T-helper 9 cell (primary cell): ENCODE measurements at regions not wholly inside any gene's neighbourhood (a gene's known extent, or its start where the extent isn't known, plus 50 kb on each side); places are given as distances from the start of the nearest gene placed in this dataset.
"Not testable (repeated sequence)": the region's sequence is repeated elsewhere in the genome, so short reads cannot be mapped to it uniquely, and the experiment has no call there.

Experiments
- DNase-seq: peaks from one replicate; pipeline ENCODE4 v3.0.0-alpha.2; 2020

GRCh38 chr15:45962733-45963132, 327.9 kb downstream of the SQOR start:
- no peak for DNase-seq

GRCh38 chr15:45970542-45970941, 335.7 kb downstream of the SQOR start:
- no peak for DNase-seq

- DNase-seq: no peak
These were observed 345.5 kb downstream of the SQOR start for GRCh38 chr15:45980366-45980765.

DNA sequence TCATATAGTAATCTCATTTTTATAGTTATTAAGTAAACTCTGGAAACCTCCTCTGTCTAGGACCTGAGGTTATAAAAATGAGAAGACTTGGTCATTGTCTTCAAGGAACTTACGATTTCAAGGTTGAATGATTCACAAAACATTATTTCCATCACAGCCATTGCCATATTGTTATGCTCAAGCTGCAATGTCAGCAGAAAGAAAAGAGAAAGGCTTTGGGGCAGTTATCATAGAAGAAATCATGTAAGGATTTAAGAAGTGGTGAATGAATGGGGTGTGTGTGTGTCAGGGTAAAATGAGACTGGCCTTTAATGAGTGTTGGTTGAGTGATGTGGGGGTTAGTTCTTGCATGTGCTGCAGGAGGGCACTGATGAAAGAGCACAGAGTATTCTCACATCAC, 346.8 kb downstream of the SQOR start:
- no peak for DNase-seq

GRCh38 chr15:45991863-45992262, 357.0 kb downstream of the SQOR start:
- DNase-seq: no peak

DNA sequence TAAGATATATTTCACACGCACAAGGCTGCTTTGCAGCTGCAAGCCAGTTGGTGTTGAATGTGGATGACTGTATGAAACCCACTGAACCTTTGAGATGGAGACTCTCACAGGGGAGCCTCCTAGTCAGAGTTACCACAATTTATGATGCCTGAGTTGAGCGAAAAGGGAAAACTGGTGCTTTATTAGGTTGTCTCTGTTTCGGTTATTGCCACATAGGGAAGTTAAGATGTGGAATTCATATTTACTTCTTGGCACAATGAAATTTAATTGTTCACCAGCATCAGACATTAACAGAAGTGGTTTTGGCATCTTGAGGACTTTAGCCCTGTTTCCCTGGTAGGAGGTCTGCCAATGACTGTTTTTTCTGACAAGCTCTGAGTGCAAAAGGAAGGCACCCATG, 358.2 kb downstream of the SQOR start:
- DNase-seq: no peak

GRCh38 chr15:45993508-45993907, 358.7 kb downstream of the SQOR start:
- no peak for DNase-seq

GRCh38 chr15:45995800-45996199, 361.0 kb downstream of the SQOR start:
- DNase-seq: no peak

DNA sequence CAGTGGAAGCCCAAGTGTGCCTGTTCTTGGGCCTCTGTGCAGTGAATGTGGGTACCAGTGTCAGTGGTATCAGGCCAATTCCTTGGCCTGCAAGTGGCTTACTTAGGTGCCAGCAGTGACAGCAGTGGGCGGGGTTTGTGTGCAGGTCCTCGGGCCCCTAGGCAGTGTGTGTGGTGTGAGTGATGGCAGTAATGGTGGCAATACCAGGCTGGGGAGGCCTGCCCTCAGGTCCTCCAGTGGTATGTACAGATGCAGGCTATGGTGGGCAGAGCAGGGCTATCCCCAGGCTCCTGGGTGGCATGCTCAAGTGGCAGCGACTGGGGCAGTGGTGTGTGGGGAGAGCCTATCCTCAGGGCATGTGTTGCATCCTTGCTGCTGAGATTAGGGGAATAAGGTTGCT, 379.7 kb downstream of the SQOR start:
- no peak for DNase-seq

- no peak for DNase-seq
These were observed 399.9 kb downstream of the SQOR start for GRCh38 chr15:46034755-46035154.

DNA sequence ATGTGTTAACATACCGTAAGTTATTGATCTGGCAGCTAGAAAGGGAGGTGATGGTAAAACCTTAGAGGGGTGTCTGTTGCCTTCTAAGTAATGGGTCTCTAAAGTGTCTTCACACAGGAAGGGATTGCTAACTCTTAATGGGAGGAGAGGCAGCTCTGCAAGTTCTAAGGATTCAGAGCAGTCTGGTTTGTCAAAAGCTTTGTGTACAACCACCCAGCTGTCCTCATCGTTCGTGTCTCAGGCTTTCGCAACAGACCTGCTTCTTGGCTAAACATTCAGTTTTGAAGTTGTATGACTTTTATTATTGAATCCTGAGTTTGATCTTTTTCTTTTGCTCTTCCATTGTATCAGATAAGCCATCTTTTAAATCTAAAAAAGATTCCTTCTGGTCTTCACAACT, 404.9 kb downstream of the SQOR start:
- DNase-seq: no peak

GRCh38 chr15:46041905-46042304, 407.1 kb downstream of the SQOR start:
- no peak for DNase-seq

- DNase-seq: no peak
These were observed 425.2 kb downstream of the SQOR start for GRCh38 chr15:46059921-46060594.

DNA sequence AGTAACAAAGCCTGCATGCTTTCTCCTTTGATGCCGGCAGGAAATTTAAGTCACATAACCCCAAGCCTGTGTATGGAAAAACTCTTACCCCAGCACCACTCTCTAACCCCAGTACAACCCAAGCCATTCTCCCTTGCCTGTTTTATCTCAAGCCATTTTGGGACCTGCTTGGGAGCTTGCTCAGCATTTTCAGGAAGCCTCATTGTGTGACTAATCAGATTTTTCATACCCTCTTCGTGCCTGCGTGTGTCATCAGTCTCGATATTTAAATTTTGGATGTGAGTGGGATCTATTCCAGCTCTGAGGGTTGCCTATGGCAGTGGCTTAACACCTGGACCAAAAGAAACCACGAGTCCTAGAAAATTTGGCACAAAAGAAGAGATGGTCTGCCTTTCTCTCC, 426.2 kb downstream of the SQOR start:
- DNase-seq: no peak

DNA sequence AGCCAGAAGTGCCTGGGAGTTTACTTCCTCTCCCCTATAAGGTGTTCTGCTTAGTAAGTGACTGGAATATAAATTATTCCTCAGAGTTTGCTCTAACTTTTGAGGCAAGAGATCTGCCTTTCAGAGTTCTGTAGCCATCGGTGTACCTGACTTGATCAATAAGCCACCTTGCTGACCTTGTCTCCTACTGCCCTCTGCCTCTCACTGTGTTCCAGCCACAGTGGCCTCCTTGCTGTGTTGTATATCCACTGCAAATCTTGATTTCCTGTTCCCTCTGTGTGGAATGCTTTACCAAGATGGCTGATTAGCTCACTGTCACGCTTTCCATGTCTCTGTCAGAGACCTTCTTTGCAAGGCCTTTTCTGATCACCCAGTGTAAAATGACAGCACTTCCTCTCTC, 442.4 kb downstream of the SQOR start:
- DNase-seq: no peak

DNA sequence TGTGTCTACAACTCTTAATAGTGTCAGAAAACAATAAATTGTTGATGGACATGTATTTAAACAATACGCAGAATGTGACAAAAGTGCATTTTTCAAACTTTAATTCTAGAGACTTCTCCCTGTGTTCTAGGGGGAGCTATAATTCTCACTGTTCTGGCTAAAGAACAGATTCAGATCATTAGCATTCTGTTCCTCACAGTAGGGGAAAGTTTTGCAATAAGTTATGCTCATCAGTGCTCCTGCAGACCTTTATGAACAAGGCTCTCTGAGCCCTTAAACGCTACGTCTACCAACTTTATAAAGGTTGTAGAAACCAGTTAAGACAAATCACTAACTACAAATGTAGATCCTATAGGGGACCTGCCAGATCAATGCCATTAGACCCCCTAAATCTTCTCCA, 444.2 kb downstream of the SQOR start:
- no peak for DNase-seq

GRCh38 chr15:46080016-46080415, 445.2 kb downstream of the SQOR start:
- DNase-seq: no peak

DNA sequence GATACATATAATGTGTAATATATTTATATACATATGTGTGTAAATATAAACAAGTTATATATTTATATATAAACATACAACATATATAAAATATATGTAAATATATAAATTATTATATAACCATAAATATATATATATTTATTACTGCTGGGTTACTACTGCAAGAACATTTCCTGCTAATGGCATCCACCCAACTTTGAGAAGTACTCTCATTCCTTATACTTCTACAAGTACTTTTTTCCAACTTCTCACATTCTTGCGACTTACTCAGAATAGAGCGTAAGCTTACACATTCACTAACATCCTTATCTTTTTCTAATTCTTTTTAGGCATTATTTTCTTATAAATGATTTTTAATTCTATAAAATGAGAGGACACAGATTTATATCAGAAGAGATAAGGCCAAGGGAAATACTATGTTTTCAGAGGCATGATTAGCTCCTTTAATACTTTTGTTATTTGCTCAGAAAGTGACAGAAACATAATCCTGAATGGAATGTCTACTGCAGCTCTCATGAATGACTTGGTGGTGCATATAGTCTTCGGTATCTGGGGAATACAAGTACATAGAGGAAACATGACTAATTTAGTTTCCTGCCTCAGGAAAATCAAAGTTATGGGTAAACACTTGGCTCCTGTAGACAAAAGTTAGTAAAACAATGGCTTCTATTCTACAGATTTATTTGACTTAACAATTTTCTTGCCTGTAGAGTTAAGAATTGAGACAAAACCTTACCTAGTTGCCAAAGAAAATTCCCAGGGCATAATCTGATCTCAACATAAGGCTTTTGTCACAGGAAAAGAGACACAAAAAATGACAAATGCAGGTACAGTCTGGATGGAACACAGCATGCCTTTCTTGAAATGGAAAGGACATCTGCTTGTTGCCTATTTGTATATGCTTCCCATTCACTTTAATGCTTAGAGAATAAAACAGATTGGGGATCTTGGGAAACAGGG, 453.9 kb downstream of the SQOR start:
- DNase-seq: no peak

DNA sequence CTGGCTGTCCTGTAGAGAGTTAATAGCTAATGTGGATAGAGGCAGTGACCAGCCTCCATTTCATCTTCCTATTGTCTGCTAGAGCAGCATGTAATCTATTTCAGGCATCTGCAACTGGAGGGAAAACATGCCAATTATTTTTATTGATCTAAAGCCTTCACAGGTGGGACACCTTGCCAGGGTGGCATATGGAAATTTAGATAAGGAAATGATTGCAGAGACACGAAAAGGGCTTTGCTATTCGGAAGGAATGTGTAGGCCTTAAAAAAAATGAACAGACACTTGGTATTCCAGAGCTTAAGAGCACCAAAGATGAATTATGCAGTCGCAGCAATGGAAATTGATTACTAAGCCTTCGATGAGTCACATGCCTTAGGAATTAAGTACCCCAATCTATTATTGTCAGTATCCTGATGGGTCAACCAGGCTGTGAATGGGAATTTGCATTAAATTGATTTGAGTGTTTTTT, 454.7 kb downstream of the SQOR start:
- no peak for DNase-seq

DNA sequence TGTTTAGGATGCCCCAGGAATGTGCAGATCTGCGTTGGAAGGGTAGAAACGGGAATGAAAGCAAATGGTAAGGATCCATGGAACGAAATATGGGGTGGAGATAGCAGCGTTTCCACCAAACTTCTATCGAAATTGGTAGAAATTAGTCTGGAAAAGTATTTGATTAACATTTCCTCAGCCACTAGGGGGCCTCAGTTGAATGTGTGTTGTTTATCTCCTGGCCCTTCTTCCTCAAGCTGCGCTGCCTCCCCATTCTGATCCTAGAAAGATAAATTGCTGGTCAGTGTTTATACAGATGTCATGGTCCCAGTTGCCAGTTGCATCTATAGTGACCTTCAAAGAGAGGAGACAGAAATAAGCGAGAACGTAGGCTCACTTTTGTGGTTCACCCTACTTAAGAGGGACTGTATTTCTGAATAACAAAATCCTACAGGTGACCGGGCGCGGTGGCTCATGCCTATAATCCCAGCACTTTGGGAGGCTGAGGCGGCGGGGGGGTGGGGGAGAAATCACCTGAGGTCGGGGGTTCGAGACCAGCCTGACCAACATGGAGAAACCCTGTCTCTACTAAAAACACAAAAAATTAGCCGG, 457.1 kb downstream of the SQOR start:
- DNase-seq: no peak

- DNase-seq: not testable (repeated sequence)
These were observed 463.2 kb downstream of the SQOR start for GRCh38 chr15:46098006-46098405.

DNA sequence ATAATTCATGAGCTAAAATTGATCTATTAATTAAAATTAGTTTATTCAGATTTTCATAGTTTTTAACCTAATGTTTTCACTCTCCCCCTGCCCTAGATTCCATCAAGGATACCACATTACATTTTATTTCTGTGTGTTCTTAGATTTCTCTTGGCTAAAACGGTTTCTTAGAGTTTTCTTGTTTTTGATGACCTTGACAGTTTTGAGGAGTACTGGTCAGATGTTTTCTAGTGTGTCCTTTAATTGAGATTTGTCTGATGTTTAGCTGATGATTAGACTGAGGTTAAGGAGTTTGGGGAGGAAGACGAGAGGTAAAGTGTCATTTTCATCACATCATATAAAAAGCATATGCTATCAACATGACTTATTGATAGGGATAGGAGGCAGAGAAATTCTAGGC, 475.9 kb downstream of the SQOR start:
- DNase-seq: no peak

DNA sequence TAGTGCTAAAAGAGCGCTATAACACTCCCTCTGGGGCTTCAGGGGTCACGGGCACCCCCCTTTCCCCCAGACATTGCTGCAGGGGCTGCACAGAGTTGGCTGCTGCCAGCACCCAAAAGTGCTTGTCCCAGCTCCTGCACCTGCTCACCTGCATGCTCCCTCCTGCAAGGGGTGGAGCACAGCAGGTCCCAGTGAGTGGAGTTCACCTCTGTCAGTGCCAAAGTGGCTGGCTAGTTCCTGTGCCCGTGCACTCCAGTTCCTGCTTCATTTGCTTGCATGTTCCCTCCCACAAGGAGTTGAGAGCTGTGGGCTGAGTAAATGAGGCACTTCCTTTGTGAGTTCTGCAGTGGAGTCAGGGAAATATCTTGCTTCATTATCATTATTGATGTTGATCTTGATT, 476.9 kb downstream of the SQOR start:
- DNase-seq: no peak

DNA sequence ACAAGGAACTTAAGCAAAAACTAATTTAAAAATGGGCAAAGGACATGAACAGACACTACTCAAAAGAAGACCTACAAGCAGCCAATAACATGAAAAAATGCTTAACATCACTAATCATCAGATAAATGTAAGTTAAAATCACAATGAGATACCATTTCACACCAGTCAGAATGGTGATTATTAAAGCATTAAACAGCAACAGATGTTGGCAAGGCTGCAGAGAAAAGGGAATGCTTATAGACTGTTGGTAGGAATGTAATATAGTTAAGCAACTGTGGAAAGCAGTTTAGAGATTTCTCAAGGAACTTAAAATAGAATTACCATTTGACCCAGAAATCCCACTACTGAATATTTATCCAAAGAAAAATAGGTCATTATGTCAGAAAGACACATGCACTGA, 482.2 kb downstream of the SQOR start:
- no peak for DNase-seq
